ENCODE measurements at regions not wholly inside any gene's neighbourhood (a gene's known extent, or its start where the extent isn't known, plus 50 kb on each side); places are given as distances from the start of the nearest gene placed in this dataset.

- no peaks in the 10 kb centered on the region for H3K4me1 ChIP-seq (ENCODE audit: insufficient read depth)
- no peak for TF ChIP-seq CTCF (IDR thresholded peaks at IDR 0.05; ENCODE audit: poor library complexity)
- no peak for TF ChIP-seq EZH2 (IDR thresholded peaks at IDR 0.05; ENCODE audit: borderline replicate concordance)
- no peak for TF ChIP-seq EZH2phosphoT487 (IDR thresholded peaks at IDR 0.05; ENCODE audit: low read depth, severe bottlenecking, unreplicated experiment)
- H3K36me3 ChIP-seq (replicated peaks; ENCODE audit: insufficient read depth, low read depth): no peaks in the 10 kb centered on the region
- no peak overlapping the region for H3K4me3 ChIP-seq
- no peak overlapping the region for H3K27ac ChIP-seq
- no peak overlapping the region for H2AFZ ChIP-seq
- no peak overlapping the region for H3K4me2 ChIP-seq
- H3K27me3 ChIP-seq: no peaks in the 10 kb centered on the region
- H3K9me2 ChIP-seq (replicated peaks; ENCODE audit: insufficient read depth): no peaks in the 10 kb centered on the region
- 82% methylated on average over 7 of the region's 7 CpGs for WGBS (ENCODE audit: low lambda C conversion rate, missing lambda C conversion rate)
- H4K20me1 ChIP-seq (ENCODE audit: insufficient read depth, poor library complexity, severe bottlenecking): no peaks in the 10 kb centered on the region
- DNase-seq (ENCODE audit: low spot score): no peak
- no peaks in the 10 kb centered on the region for H3K9me3 ChIP-seq (ENCODE audit: low read depth)
- no peaks in the 10 kb centered on the region for H3K79me2 ChIP-seq
These were observed 116.9 kb upstream of the ADARB2 start for GRCh38 chr10:1854271-1854670.

GRCh38 chr10:1853801-1854200, 116.5 kb upstream of the ADARB2 start:
- no peak overlapping the region for H2AFZ ChIP-seq
- H3K9me2 ChIP-seq (replicated peaks; ENCODE audit: insufficient read depth): no peaks in the 10 kb centered on the region
- H3K9me3 ChIP-seq (ENCODE audit: low read depth): no peaks in the 10 kb centered on the region
- no peaks in the 10 kb centered on the region for H3K4me1 ChIP-seq (ENCODE audit: insufficient read depth)
- TF ChIP-seq EZH2phosphoT487 (IDR thresholded peaks at IDR 0.05; ENCODE audit: low read depth, severe bottlenecking, unreplicated experiment) (no peak), EZH2 (IDR thresholded peaks at IDR 0.05; ENCODE audit: borderline replicate concordance) (no peak), CTCF (IDR thresholded peaks at IDR 0.05; ENCODE audit: poor library complexity) (no peak)
- H3K4me3 ChIP-seq: no peak overlapping the region
- H3K27ac ChIP-seq: no peak overlapping the region
- H3K36me3 ChIP-seq (replicated peaks; ENCODE audit: insufficient read depth, low read depth): no peaks in the 10 kb centered on the region
- WGBS (ENCODE audit: low lambda C conversion rate, missing lambda C conversion rate): 96% methylated on average over 12 of the region's 12 CpGs
- no peaks in the 10 kb centered on the region for H3K79me2 ChIP-seq
- no peak for DNase-seq (ENCODE audit: low spot score)
- no peak overlapping the region for H3K4me2 ChIP-seq
- H4K20me1 ChIP-seq (ENCODE audit: insufficient read depth, poor library complexity, severe bottlenecking): no peaks in the 10 kb centered on the region
- no peaks in the 10 kb centered on the region for H3K27me3 ChIP-seq

DNA sequence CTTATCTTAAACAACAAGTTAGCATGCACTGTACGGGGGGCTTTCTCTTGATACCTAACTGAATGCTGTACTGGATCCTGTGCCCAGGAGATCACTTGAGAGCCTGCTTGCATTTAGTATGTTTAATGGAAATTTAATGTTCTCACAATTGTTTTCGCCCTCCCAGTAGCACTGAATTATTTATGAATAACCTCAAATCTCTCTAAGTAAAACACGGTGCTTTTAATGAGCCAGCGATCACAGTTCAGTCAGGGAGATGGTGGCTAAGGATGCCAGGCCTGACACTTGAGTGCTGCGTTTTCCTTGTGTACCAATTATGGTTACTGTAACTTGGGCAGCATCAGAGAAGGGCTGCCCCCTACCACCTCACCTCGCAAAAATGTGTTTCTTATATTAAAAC, 115.5 kb upstream of the ADARB2 start:
- no peaks in the 10 kb centered on the region for H3K79me2 ChIP-seq
- H3K36me3 ChIP-seq (replicated peaks; ENCODE audit: insufficient read depth, low read depth): no peaks in the 10 kb centered on the region
- H3K27me3 ChIP-seq: no peaks in the 10 kb centered on the region
- DNase-seq (ENCODE audit: low spot score): no peak
- H2AFZ ChIP-seq: no peak overlapping the region
- 90% methylated on average over 6 of the region's 6 CpGs for WGBS (ENCODE audit: low lambda C conversion rate, missing lambda C conversion rate)
- no peaks in the 10 kb centered on the region for H3K4me1 ChIP-seq (ENCODE audit: insufficient read depth)
- no peaks in the 10 kb centered on the region for H4K20me1 ChIP-seq (ENCODE audit: insufficient read depth, poor library complexity, severe bottlenecking)
- no peaks in the 10 kb centered on the region for H3K9me3 ChIP-seq (ENCODE audit: low read depth)
- no peak overlapping the region for H3K4me3 ChIP-seq
- no peak overlapping the region for H3K4me2 ChIP-seq
- TF ChIP-seq EZH2phosphoT487 (IDR thresholded peaks at IDR 0.05; ENCODE audit: low read depth, severe bottlenecking, unreplicated experiment) (no peak), EZH2 (IDR thresholded peaks at IDR 0.05; ENCODE audit: borderline replicate concordance) (no peak), CTCF (IDR thresholded peaks at IDR 0.05; ENCODE audit: poor library complexity) (no peak)
- no peak overlapping the region for H3K27ac ChIP-seq
- no peaks in the 10 kb centered on the region for H3K9me2 ChIP-seq (replicated peaks; ENCODE audit: insufficient read depth)

GRCh38 chr10:1851762-1852161, 114.4 kb upstream of the ADARB2 start:
- no peaks in the 10 kb centered on the region for H3K79me2 ChIP-seq
- no peak overlapping the region for H2AFZ ChIP-seq
- H4K20me1 ChIP-seq (ENCODE audit: insufficient read depth, poor library complexity, severe bottlenecking): no peaks in the 10 kb centered on the region
- H3K9me2 ChIP-seq (replicated peaks; ENCODE audit: insufficient read depth): no peaks in the 10 kb centered on the region
- no peak overlapping the region for H3K27ac ChIP-seq
- no peak for DNase-seq (ENCODE audit: low spot score)
- no peak for TF ChIP-seq EZH2 (IDR thresholded peaks at IDR 0.05; ENCODE audit: borderline replicate concordance)
- no peak for TF ChIP-seq CTCF (IDR thresholded peaks at IDR 0.05; ENCODE audit: poor library complexity)
- no peak for TF ChIP-seq EZH2phosphoT487 (IDR thresholded peaks at IDR 0.05; ENCODE audit: low read depth, severe bottlenecking, unreplicated experiment)
- H3K27me3 ChIP-seq: no peaks in the 10 kb centered on the region
- H3K4me1 ChIP-seq (ENCODE audit: insufficient read depth): no peaks in the 10 kb centered on the region
- H3K36me3 ChIP-seq (replicated peaks; ENCODE audit: insufficient read depth, low read depth): no peaks in the 10 kb centered on the region
- no peak overlapping the region for H3K4me3 ChIP-seq
- 94% methylated on average over 8 of the region's 8 CpGs for WGBS (ENCODE audit: low lambda C conversion rate, missing lambda C conversion rate)
- H3K9me3 ChIP-seq (ENCODE audit: low read depth): no peaks in the 10 kb centered on the region
- H3K4me2 ChIP-seq: no peak overlapping the region
